ENCODE measurements at regions not wholly inside any gene's neighbourhood (a gene's known extent, or its start where the extent isn't known, plus 50 kb on each side); places are given as distances from the start of the nearest gene placed in this dataset.

GRCh38 chr3:1026395-1026794 lies 66.4 kb upstream of the CNTN6 start:
- Histone ChIP-seq H3K4me1 (ENCODE audit: control insufficient read depth, insufficient read depth, low read length) (no peaks in the 10 kb centered on the region), H3K27me3 (ENCODE audit: control insufficient read depth, insufficient read depth, low read length) (no peaks in the 10 kb centered on the region), H3K4me3 (ENCODE audit: low read depth, low read length) (no peak overlapping the region), H3K9me3 (ENCODE audit: control insufficient read depth, insufficient read depth, low read length) (no peaks in the 10 kb centered on the region), H3K36me3 (ENCODE audit: control insufficient read depth, insufficient read depth, low read length) (no peaks in the 10 kb centered on the region), H3K27ac (ENCODE audit: low read depth, low read length) (no peak overlapping the region)
- WGBS (ENCODE audit: insufficient coverage), result 100% methylated on average over 1 of the region's 2 CpGs
- no peak for DNase-seq (ENCODE audit: low read depth in 4 of 6, low spot score in 6 of 6)

DNA sequence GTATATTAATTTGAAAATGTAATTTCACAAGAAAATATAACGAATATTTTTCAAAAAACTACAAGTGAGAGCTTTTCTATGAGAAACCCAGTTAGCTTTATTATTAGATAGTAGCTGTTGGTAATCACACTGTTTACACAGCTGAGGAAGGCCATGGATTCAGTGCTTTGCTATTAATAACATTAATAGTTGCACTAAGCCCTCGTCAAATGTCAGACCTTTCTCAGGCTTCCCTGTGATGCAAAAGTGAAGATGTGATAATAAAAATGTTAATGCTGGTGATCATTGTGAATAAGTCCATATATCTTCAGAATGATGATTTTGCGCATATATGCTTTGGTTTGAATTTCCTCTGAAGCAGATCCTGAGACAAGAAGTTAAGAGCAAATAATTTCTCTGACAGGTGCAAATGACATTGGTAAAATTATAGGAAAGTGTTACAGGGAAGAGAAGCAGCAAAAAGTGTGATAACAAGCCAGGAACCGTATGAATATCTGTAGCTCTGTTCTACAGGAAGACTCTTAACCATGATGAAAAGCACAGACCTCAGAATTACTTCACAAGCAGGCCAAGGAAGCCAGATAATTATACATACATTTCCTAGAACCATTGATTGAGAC lies 56.5 kb upstream of the CNTN6 start:
- Histone ChIP-seq H3K9me3 (ENCODE audit: control insufficient read depth, insufficient read depth, low read length) (no peaks in the 10 kb centered on the region), H3K4me3 (ENCODE audit: low read depth, low read length) (no peak overlapping the region), H3K36me3 (ENCODE audit: control insufficient read depth, insufficient read depth, low read length) (no peaks in the 10 kb centered on the region), H3K4me1 (ENCODE audit: control insufficient read depth, insufficient read depth, low read length) (no peaks in the 10 kb centered on the region), H3K27me3 (ENCODE audit: control insufficient read depth, insufficient read depth, low read length) (no peaks in the 10 kb centered on the region), H3K27ac (ENCODE audit: low read depth, low read length) (no peak overlapping the region)
- no peak for DNase-seq (ENCODE audit: low read depth in 4 of 6, low spot score in 6 of 6)
- 75% methylated on average over 2 of the region's 4 CpGs for WGBS (ENCODE audit: insufficient coverage)

DNA sequence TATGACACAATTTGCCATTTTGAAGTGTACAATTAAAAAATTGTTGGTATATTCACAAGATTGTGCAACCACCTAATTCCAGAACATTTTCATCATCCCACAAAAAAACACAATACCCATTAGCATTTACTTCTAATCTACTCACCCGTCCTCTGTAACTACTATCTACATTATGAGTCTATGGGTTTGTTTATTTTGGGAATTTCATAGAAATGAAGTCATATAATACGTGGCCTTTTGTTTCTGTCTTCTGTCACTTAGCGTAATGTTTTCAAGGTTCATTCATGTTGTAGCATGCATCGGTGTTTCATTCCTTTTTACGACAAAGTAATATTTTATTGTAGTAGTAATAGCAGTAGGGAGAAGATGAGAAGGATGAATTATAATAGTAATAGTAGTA lies 55.2 kb upstream of the CNTN6 start:
- Histone ChIP-seq H3K4me1 (ENCODE audit: control insufficient read depth, insufficient read depth, low read length) (no peaks in the 10 kb centered on the region), H3K36me3 (ENCODE audit: control insufficient read depth, insufficient read depth, low read length) (no peaks in the 10 kb centered on the region), H3K4me3 (ENCODE audit: low read depth, low read length) (no peak overlapping the region), H3K27ac (ENCODE audit: low read depth, low read length) (no peak overlapping the region), H3K27me3 (ENCODE audit: control insufficient read depth, insufficient read depth, low read length) (no peaks in the 10 kb centered on the region), H3K9me3 (ENCODE audit: control insufficient read depth, insufficient read depth, low read length) (no peaks in the 10 kb centered on the region)
- 100% methylated on average over 2 of the region's 5 CpGs for WGBS (ENCODE audit: insufficient coverage)
- no peak for DNase-seq (ENCODE audit: low read depth in 4 of 6, low spot score in 6 of 6)
